ENCODE measurements at regions not wholly inside any gene's neighbourhood (a gene's known extent, or its start where the extent isn't known, plus 50 kb on each side); places are given as distances from the start of the nearest gene placed in this dataset.

- 0 out of 2 replicates have a peak, but pooled peaks have one; percentile 10 for TF ChIP-seq HBP1 (CRISPR knock-in tag; IDR thresholded peaks at IDR 0.05)
- no peak for TF ChIP-seq CHD2 (IDR thresholded peaks at IDR 0.05; ENCODE audit: low read depth, low read length)
- peak in 1 of 2 experiments; percentile 52; a peak in 1 of 4 replicates for TF ChIP-seq ZNF639 (CRISPR knock-in tag; conservative IDR thresholded peaks at IDR 0.05 in 1 of 2, IDR thresholded peaks at IDR 0.05 in 1 of 2)
- TF ChIP-seq ARID3B (CRISPR knock-in tag; IDR thresholded peaks at IDR 0.05; ENCODE audit: borderline replicate concordance): no peak
- TF ChIP-seq PRMT5 (CRISPR knock-in tag; IDR thresholded peaks at IDR 0.05): no peak
- TF ChIP-seq SNRNP70 (optimal IDR thresholded peaks at IDR 0.05; ENCODE audit: low read depth, low read length): no peak
- no peak for TF ChIP-seq NFATC3 (IDR thresholded peaks at IDR 0.05)
- no peak for TF ChIP-seq ATF7 (IDR thresholded peaks at IDR 0.05)
- TF ChIP-seq MCM3 (IDR thresholded peaks at IDR 0.05): no peak
- peak; percentile 72; the same call in 1 of the 2 replicates for TF ChIP-seq ZBTB9 (CRISPR knock-in tag; IDR thresholded peaks at IDR 0.05)
- no peak for TF ChIP-seq MBD2 (IDR thresholded peaks at IDR 0.05; ENCODE audit: borderline replicate concordance, low read depth)
- TF ChIP-seq TAF9B (IDR thresholded peaks at IDR 0.05; ENCODE audit: partially characterized antibody): no peak
- TF ChIP-seq ZNF12 (CRISPR knock-in tag; IDR thresholded peaks at IDR 0.05): no peak
- TF ChIP-seq MTA3 (IDR thresholded peaks at IDR 0.05; ENCODE audit: borderline replicate concordance): no peak
- no peak for TF ChIP-seq GATAD2B (IDR thresholded peaks at IDR 0.05; ENCODE audit: borderline replicate concordance)
- TF ChIP-seq ARID1B (IDR thresholded peaks at IDR 0.05): no peak
- TF ChIP-seq GTF2B (IDR thresholded peaks at IDR 0.05; ENCODE audit: extremely low read depth, insufficient read length): no peak
- TF ChIP-seq MXD1 (CRISPR knock-in tag; IDR thresholded peaks at IDR 0.05; ENCODE audit: borderline replicate concordance, poor library complexity, severe bottlenecking): no peak
- peak; percentile 86 for TF ChIP-seq ZNF79 (CRISPR knock-in tag; IDR thresholded peaks at IDR 0.05; ENCODE audit: low read depth)
- TF ChIP-seq TAF7 (tag; IDR thresholded peaks at IDR 0.05): no peak
- no peak for TF ChIP-seq TFE3 (CRISPR knock-in tag; IDR thresholded peaks at IDR 0.05)
Observed at GRCh38 chr9:82810915-82811314, 252.0 kb downstream of the RASEF start (continued).

All from K562 (cell line).